HG03521 (cell line): ENCODE measurements at regions not wholly inside any gene's neighbourhood (a gene's known extent, or its start where the extent isn't known, plus 50 kb on each side); places are given as distances from the start of the nearest gene placed in this dataset.
"Not testable (repeated sequence)": the region's sequence is repeated elsewhere in the genome, so short reads cannot be mapped to it uniquely, and the experiment has no call there.

Source experiments
- ATAC-seq: cut with Tn5 transposase; IDR thresholded peaks from one replicate; pipeline ENCODE4 v1.9.1; 2021; ENCODE audit warnings: mild to moderate bottlenecking, moderate library complexity; ENCODE audit not compliant: unreplicated experiment

GRCh38 chr10:131363416-131363815 is 51.9 kb upstream of the TCERG1L start:
- no peak for ATAC-seq

- no peak for ATAC-seq
These were observed 60.0 kb upstream of the TCERG1L start for GRCh38 chr10:131371571-131371970.

GRCh38 chr10:131381576-131381975 is 70.1 kb upstream of the TCERG1L start:
- no peak for ATAC-seq

DNA sequence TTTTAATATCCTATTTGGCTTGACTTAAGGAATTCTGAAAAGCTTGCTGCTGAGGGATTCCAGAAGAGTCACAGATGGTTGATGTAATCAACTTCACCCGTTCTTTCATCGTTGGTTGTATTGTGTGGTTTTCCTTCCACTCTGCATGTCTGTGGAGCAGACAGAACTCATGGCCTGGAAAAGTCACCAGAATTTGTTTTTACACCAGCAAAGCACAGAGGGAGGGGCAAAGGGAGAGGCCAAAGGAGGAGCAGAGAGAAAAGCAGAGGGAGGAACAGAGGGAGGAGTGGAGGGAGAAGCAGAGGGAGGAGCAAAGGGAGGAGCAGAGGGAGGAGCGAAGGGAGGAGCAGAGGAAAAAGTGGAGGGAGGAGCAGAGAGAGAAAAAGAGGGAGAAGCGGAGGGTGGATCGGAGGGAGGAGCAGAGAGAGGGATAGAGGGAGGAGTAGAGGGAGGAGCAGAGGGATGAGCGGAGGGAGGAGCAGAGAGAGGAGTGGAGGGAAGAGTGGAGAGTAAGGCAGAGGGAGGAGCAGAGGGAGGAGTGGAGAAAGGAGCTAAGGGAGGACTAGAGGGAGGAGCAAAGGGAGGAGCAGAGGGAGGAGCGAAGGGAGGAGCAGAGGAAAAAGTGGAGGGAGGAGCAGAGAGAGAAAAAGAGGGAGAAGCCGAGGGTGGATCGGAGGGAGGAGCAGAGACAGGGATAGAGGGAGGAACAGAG is 73.8 kb upstream of the TCERG1L start:
- ATAC-seq: not testable (repeated sequence)

GRCh38 chr10:131387018-131387529 is 75.6 kb upstream of the TCERG1L start:
- no peak for ATAC-seq

DNA sequence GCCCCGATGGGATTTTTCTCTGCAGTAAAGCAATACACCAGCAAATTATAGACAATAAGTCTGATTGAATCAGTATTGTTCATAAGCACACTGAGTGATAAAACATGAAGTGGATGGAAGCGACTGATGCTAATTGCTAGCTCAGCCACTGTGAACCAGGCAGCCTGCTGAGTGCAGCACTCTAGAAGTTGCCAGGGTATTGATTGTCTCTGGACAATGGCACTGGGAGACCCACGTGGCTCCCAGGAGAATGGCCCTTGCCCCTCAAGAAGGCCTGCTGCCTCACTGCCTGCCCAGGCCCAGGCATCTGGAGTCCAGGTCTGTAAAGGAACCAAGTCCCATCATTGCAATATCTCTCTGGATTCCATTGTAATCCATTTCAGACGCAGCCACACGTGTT is 80.4 kb upstream of the TCERG1L start:
- ATAC-seq: no peak

DNA sequence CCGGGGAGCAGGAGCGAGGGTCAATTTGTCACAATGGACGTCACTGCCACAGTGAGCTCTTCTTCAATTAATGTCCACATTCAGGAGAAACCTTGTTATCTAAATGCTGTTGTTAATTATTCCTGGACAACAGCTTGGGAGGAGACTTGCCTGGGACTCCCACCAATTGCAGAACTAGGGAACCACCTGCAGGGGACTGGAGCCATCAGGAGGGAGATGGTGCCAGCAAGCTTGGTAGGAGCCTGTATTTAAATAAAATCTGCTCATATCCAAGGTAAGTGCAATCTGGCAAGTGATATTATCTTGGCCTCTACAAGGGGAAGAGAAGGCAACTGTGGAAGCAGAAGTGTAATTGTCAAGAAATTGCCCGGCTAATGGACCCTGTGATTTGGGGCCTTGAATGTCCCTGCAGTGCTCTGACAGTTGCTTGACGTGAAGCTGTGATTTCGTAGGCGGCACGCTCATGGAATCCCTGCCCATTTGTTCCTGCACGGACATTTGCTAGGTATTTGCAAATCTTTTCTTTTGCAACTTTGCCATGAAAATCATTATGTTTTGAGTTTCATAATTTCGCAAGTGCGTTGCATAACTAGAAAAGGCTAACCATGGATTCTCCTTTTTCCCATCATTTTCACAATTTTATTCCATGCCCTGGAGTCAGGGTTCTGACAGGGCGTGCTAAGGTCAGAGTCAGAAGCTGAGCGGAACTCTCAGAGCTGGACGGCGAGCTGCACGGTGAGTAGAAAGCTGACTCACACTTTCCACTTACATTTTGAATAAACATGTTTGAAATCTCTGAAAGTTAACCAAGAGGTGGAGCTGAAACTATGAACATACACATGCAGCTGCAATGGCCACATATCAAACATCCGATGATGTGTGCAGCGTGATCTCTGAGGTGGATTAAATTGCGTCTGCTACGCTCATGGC is 84.9 kb upstream of the TCERG1L start:
- ATAC-seq: no peak

DNA sequence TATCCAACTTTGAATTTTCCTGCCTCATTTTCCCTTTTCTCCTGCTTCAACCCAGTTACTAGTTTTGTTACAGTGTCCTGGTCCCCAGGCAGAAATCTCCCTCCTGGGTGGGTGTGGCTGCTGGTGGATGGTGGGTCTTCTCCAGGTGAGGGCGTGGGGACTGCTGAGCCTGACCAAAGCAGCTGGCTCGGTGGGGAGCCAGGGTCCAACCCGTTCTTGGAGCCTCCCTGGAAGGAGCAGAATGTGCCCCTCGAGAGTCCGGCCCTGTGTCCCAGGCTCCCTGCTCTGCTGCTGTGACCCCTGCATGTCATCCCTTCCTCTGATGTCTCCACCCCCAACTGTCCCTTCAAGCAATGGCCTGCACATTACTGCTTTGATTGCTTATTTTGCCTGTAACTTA is 86.6 kb upstream of the TCERG1L start:
- no peak for ATAC-seq

DNA sequence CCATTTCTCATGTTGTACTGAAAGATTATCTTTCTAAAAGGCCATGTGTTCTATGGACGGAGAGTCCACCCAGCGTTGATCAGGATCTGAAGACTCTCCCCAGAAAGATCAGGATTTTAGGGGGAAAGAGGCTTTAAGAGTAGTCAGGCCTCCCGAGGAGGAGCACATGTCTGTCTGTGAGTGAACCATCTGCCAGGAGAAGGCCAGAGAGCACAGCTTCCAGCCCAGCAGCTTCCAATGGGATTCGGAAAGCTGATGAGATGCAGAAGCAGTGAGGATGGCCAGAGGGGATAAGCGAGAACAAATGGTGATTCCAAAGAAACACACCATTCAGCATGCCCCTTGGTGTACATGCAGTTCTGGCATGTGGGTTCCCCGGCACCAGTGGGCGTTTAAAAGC is 88.5 kb upstream of the TCERG1L start:
- ATAC-seq: no peak

DNA sequence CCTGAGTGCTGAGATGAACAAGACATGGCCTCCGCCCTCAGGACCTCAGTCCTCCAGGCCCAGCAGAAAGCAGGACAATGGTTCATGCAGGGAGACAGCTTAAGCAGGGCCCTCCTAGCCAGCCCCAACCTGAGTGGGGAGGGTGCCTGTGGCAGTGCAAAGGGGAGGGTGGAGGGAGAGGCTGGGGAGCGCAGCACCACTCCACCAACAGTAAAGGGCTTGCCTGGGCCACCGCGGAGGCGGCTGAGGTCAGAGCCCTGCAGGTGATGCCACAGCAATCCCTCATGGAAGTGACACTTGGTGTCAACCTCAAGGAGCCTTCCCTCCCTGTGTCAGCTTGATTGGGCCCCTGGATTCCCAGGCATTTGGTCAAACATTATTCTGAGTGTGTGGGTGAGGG is 89.0 kb upstream of the TCERG1L start:
- no peak for ATAC-seq

- ATAC-seq: no peak
These were observed 91.5 kb upstream of the TCERG1L start for GRCh38 chr10:131402771-131403650.

- no peak for ATAC-seq
These were observed 92.4 kb upstream of the TCERG1L start for GRCh38 chr10:131403936-131404335.

- no peak for ATAC-seq
These were observed 93.4 kb upstream of the TCERG1L start for GRCh38 chr10:131404886-131405285.

GRCh38 chr10:131406676-131407392 is 95.3 kb upstream of the TCERG1L start:
- ATAC-seq: no peak

DNA sequence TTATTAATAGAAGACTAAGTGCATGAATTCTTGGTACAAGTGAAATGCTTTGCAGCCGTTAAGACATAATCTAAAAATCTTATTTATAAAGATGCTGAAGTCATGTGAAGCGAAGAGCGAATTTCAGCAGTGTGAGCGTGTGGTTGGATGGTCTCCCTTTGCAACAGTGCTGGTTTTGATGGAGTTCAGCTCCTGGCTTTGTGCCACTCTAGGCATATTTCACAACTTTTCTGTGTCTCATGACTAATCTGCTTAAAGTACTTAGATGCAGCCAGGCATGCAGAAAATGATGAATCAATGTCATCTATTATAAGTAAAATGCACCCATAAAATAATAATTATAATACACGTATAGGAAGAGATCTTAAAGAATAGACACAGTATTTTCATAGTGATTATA is 107.2 kb upstream of the TCERG1L start:
- no peak for ATAC-seq

GRCh38 chr10:131419797-131420196 is 108.3 kb upstream of the TCERG1L start:
- ATAC-seq: no peak

GRCh38 chr10:131420867-131421266 is 109.3 kb upstream of the TCERG1L start:
- ATAC-seq: no peak

DNA sequence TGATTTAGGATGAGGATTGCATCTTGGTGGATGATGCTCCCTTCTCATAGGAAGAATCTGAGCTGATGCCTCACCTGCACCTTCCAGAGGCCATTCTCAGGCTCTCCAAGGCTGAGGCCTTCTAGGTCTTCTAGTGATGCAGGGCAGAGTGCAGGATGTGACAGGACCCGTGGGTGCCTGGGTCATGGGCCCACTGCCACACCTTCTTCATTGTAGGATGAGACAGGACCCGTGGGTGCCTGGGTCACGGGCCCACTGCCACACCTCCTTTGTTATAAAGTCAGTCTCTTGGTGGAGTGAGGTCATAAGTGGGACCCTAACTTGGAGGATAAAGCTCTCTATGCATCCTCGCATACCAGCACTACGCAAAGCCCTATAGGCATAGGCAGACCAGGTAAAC is 109.9 kb upstream of the TCERG1L start:
- ATAC-seq: no peak

- ATAC-seq: no peak
These were observed 111.2 kb upstream of the TCERG1L start for GRCh38 chr10:131422731-131423130.

- ATAC-seq: no peak
These were observed 112.5 kb upstream of the TCERG1L start for GRCh38 chr10:131424053-131424452.
